ENCODE measurements at regions not wholly inside any gene's neighbourhood (a gene's known extent, or its start where the extent isn't known, plus 50 kb on each side); places are given as distances from the start of the nearest gene placed in this dataset.

DNA sequence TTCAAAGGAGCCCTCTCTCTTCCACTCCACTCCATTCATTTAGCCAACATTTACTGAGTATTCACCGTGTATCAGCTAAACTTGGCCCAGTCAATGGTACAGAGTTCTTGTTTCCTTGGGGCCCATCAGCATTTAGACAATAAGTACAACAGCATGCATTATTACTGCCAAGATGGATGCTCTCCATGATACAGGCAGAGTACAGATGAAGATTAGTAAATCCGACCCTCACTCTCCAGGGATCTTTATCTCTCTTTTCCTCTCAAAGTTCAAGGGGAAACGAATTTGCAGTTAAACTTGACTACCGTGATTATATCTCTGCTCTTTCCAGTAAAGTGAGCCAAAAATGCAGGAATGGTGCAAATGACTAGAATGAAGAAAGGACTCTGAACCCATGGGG is 184.6 kb upstream of the DUSP10 start (continued):
- TF ChIP-seq CEBPB (IDR thresholded peaks at IDR 0.05; ENCODE audit: low read depth) = no peak
- no peak for TF ChIP-seq SP1 (IDR thresholded peaks at IDR 0.05; ENCODE audit: low read depth)

DNA sequence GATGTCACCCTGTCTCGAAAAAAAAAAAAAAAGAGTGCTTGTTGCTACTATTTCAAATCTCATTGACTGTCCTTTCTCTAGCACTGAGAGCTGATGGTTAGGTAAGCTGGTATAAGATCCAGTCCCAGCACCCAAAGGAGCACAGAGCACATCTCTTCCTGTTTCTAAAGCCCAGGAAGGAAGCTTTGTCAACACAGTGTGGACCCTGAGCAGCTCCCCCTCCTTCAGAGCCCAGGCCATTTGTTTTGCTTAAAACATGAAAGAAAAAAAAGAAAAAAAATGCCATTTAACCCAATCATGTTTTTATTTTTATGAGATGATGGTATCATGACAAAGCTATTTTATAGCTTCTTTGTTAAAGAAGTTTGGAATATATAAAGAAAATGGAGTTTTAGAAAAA is 184.1 kb upstream of the DUSP10 start:
- H3K9ac ChIP-seq (ENCODE audit: low read length) = no peak overlapping the region
- no peaks in the 10 kb centered on the region for H3K9me3 ChIP-seq (ENCODE audit: control insufficient read depth in 1 of 2, insufficient read depth in 1 of 2, low read depth in 1 of 2, low read length in 2 of 2)
- BruUV-seq (replicated peaks) = no TSS peak
- ChIA-PET RAD21 (ENCODE audit: low non-redundant PET in 1 of 2, low total read pairs in 2 of 2, uncharacterized antibody in 2 of 2, unreplicated experiment in 2 of 2) (no interaction called here), CTCF (no interaction called here), POLR2A (no interaction called here)
- intact Hi-C loops (cut with micrococcal nuclease) = no loop called here
- H3K9me2 ChIP-seq (ENCODE audit: insufficient read depth) = no peaks in the 10 kb centered on the region
- no peaks in the 10 kb centered on the region for H3K79me2 ChIP-seq (ENCODE audit: insufficient read depth, low read length)
- no peak for DNase-seq (ENCODE audit: low read depth, low spot score)
- no peak overlapping the region for H2AFZ ChIP-seq (ENCODE audit: low read depth, low read length, poor library complexity, severe bottlenecking)
- no peaks in the 10 kb centered on the region for H3K4me1 ChIP-seq (ENCODE audit: control insufficient read depth in 1 of 2, insufficient read depth in 2 of 2, low read length in 2 of 2)
- H4K20me1 ChIP-seq (ENCODE audit: insufficient read depth) = no peaks in the 10 kb centered on the region
- H3K27ac ChIP-seq (ENCODE audit: low read depth, low read length) = no peak overlapping the region
- TF ChIP-seq YY1 (IDR thresholded peaks at IDR 0.05; ENCODE audit: extremely low read depth, insufficient replicate concordance, low read depth, low read length) (no peak), EZH2 (IDR thresholded peaks at IDR 0.05) (no peak)
- no peaks in the 10 kb centered on the region for H3K27me3 ChIP-seq (ENCODE audit: insufficient read depth, low read length)
- no peak overlapping the region for H3K4me2 ChIP-seq (ENCODE audit: low read length)
- H3K36me3 ChIP-seq (ENCODE audit: control insufficient read depth in 1 of 2, insufficient read depth in 2 of 2, low read length in 2 of 2) = no peaks in the 10 kb centered on the region
- H3K4me3 ChIP-seq (replicated peaks in 1 of 2; ENCODE audit: low read depth in 1 of 2, low read length in 2 of 2) = no peak overlapping the region
- no peak for ATAC-seq

DNA sequence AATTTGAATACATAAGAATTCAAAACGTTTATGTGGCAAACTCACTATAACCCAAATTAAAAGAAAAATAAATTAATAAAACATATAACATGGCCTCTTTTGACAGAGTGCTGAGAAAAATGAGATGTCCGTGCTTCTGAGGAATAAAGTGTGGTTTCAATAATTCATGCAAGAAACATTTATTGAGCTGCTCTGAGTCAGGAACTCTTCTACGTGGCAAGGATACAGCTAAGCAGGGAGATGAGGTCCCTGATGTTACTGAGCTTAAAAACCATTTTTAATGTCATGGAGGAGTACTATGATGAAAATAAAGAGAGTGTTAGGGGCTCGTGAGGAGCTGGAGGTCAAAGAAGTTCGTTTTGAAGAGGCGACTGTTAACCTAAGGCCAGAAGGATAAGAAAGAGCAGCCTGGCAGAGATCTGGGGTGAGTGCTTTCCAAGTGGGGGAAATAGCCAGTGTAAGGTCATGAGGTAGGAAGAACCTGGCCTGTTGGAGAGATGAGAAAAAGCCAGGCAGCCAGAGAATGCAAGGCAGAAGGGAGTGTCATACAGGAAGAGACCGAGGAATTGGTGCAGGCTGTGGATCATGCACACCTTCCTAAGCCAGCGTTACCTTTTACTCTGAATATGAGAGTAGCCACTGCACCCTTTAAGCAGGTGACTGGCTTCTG is 182.2 kb upstream of the DUSP10 start:
- no peak for TF ChIP-seq RAD21 (IDR thresholded peaks at IDR 0.05; ENCODE audit: low read depth)
- TF ChIP-seq, protein P1, sequence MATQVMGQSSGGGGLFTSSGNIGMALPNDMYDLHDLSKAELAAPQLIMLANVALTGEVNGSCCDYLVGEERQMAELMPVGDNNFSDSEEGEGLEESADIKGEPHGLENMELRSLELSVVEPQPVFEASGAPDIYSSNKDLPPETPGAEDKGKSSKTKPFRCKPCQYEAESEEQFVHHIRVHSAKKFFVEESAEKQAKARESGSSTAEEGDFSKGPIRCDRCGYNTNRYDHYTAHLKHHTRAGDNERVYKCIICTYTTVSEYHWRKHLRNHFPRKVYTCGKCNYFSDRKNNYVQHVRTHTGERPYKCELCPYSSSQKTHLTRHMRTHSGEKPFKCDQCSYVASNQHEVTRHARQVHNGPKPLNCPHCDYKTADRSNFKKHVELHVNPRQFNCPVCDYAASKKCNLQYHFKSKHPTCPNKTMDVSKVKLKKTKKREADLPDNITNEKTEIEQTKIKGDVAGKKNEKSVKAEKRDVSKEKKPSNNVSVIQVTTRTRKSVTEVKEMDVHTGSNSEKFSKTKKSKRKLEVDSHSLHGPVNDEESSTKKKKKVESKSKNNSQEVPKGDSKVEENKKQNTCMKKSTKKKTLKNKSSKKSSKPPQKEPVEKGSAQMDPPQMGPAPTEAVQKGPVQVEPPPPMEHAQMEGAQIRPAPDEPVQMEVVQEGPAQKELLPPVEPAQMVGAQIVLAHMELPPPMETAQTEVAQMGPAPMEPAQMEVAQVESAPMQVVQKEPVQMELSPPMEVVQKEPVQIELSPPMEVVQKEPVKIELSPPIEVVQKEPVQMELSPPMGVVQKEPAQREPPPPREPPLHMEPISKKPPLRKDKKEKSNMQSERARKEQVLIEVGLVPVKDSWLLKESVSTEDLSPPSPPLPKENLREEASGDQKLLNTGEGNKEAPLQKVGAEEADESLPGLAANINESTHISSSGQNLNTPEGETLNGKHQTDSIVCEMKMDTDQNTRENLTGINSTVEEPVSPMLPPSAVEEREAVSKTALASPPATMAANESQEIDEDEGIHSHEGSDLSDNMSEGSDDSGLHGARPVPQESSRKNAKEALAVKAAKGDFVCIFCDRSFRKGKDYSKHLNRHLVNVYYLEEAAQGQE (IDR thresholded peaks at IDR 0.05; ENCODE audit: low read depth) = no peak
- no peak for TF ChIP-seq SRF (IDR thresholded peaks at IDR 0.05; ENCODE audit: low read depth)
- TF ChIP-seq FOSL1 (IDR thresholded peaks at IDR 0.05; ENCODE audit: low read depth) = no peak
- no peak for TF ChIP-seq ZFX (IDR thresholded peaks at IDR 0.05)
- TF ChIP-seq EZH2 (IDR thresholded peaks at IDR 0.05) = no peak
- no peak for TF ChIP-seq JUND (IDR thresholded peaks at IDR 0.05)
- TF ChIP-seq, protein P2, sequence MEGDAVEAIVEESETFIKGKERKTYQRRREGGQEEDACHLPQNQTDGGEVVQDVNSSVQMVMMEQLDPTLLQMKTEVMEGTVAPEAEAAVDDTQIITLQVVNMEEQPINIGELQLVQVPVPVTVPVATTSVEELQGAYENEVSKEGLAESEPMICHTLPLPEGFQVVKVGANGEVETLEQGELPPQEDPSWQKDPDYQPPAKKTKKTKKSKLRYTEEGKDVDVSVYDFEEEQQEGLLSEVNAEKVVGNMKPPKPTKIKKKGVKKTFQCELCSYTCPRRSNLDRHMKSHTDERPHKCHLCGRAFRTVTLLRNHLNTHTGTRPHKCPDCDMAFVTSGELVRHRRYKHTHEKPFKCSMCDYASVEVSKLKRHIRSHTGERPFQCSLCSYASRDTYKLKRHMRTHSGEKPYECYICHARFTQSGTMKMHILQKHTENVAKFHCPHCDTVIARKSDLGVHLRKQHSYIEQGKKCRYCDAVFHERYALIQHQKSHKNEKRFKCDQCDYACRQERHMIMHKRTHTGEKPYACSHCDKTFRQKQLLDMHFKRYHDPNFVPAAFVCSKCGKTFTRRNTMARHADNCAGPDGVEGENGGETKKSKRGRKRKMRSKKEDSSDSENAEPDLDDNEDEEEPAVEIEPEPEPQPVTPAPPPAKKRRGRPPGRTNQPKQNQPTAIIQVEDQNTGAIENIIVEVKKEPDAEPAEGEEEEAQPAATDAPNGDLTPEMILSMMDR (IDR thresholded peaks at IDR 0.05 in 2 of 3, conservative IDR thresholded peaks at IDR 0.05 in 1 of 3; ENCODE audit: borderline replicate concordance in 1 of 3, insufficient read depth in 1 of 3, low read depth in 2 of 3, low read length in 2 of 3) = no peak
- TF ChIP-seq YY1 (IDR thresholded peaks at IDR 0.05; ENCODE audit: extremely low read depth, insufficient replicate concordance, low read depth, low read length) = no peak
- Histone ChIP-seq H3K36me3 (ENCODE audit: control insufficient read depth in 1 of 2, insufficient read depth in 2 of 2, low read length in 2 of 2) (no peaks in the 10 kb centered on the region), H3K4me1 (ENCODE audit: control insufficient read depth in 1 of 2, insufficient read depth in 2 of 2, low read length in 2 of 2) (no peaks in the 10 kb centered on the region), H4K20me1 (ENCODE audit: insufficient read depth) (no peaks in the 10 kb centered on the region), H2AFZ (ENCODE audit: low read depth, low read length, poor library complexity, severe bottlenecking) (no peak overlapping the region), H3K9ac (ENCODE audit: low read length) (no peak overlapping the region), H3K4me3 (replicated peaks in 1 of 2; ENCODE audit: low read depth in 1 of 2, low read length in 2 of 2) (no peak overlapping the region), H3K79me2 (ENCODE audit: insufficient read depth, low read length) (no peaks in the 10 kb centered on the region), H3K9me2 (ENCODE audit: insufficient read depth) (no peaks in the 10 kb centered on the region), H3K4me2 (ENCODE audit: low read length) (no peak overlapping the region), H3K27ac (ENCODE audit: low read depth, low read length) (no peak overlapping the region), H3K27me3 (ENCODE audit: insufficient read depth, low read length) (no peaks in the 10 kb centered on the region), H3K9me3 (ENCODE audit: control insufficient read depth in 1 of 2, insufficient read depth in 1 of 2, low read depth in 1 of 2, low read length in 2 of 2) (no peaks in the 10 kb centered on the region)
- ChIA-PET RAD21 (ENCODE audit: low non-redundant PET in 1 of 2, low total read pairs in 2 of 2, uncharacterized antibody in 2 of 2, unreplicated experiment in 2 of 2) (no interaction called here), POLR2A (no interaction called here), CTCF (no interaction called here)
- ATAC-seq (no peak), DNase-seq (ENCODE audit: low read depth, low spot score) (no peak)
- no TSS peak for BruUV-seq (replicated peaks)
- intact Hi-C loops (cut with micrococcal nuclease) = no loop called here

Measured in HCT116 (cell line).